ENCODE measurements at regions not wholly inside any gene's neighbourhood (a gene's known extent, or its start where the extent isn't known, plus 50 kb on each side); places are given as distances from the start of the nearest gene placed in this dataset.
"Not testable (repeated sequence)": the region's sequence is repeated elsewhere in the genome, so short reads cannot be mapped to it uniquely, and the experiment has no call there.

- Mint-ChIP-seq H3K27ac (no peak overlapping the region), H3K4me3 (no peak overlapping the region), H3K27me3 (ENCODE audit: insufficient read depth) (peaks cover 4% of the 10 kb centered on the region), H3K9me3 (peaks cover 21% of the 10 kb centered on the region), H3K4me1 (peaks cover 4% of the 10 kb centered on the region), H3K36me3 (ENCODE audit: low read depth) (peaks cover 2% of the 10 kb centered on the region)
- H3K27ac ChIP-seq (ENCODE audit: low read depth, low read length), result no peak overlapping the region
- WGBS, 2 experiments (ENCODE audit: insufficient coverage in 1 of 2, insufficient read length in 1 of 2), result 91 to 95% methylated on average over 11 to 12 of the region's 12 CpGs
- no peak overlapping the region for H3K9ac ChIP-seq (ENCODE audit: extremely low read depth, low read length, poor library complexity, severe bottlenecking)
- no peak overlapping the region for H3K4me3 ChIP-seq (ENCODE audit: low read length)
- peak; percentile 20 for DNase-seq
- H3K9me3 ChIP-seq (ENCODE audit: control insufficient read depth, low read length), result peaks cover 9% of the 10 kb centered on the region
- no peaks in the 10 kb centered on the region for H3K36me3 ChIP-seq (ENCODE audit: control insufficient read depth, insufficient read depth, low read length)
- no peak for TF ChIP-seq CTCF (conservative IDR thresholded peaks at IDR 0.05)
- no peaks in the 10 kb centered on the region for H3K4me1 ChIP-seq (ENCODE audit: control insufficient read depth, insufficient read depth, low read length)
- H3K27me3 ChIP-seq (ENCODE audit: control insufficient read depth, insufficient read depth, low read length, poor library complexity, severe bottlenecking), result no peaks in the 10 kb centered on the region
Observed at GRCh38 chrX:470686-471085, 84.0 kb upstream of the PPP2R3B start.

GRCh38 chrX:471281-471680 lies 84.6 kb upstream of the PPP2R3B start:
- H3K4me3 ChIP-seq (ENCODE audit: low read length), result no peak overlapping the region
- TF ChIP-seq CTCF (conservative IDR thresholded peaks at IDR 0.05), result no peak
- Mint-ChIP-seq H3K9me3 (peaks cover 26% of the 10 kb centered on the region), H3K27ac (no peak overlapping the region), H3K4me3 (no peak overlapping the region), H3K4me1 (peaks cover 4% of the 10 kb centered on the region), H3K27me3 (ENCODE audit: insufficient read depth) (peaks cover 4% of the 10 kb centered on the region), H3K36me3 (ENCODE audit: low read depth) (peaks cover 6% of the 10 kb centered on the region)
- H3K4me1 ChIP-seq (ENCODE audit: control insufficient read depth, insufficient read depth, low read length), result no peaks in the 10 kb centered on the region
- H3K36me3 ChIP-seq (ENCODE audit: control insufficient read depth, insufficient read depth, low read length), result no peaks in the 10 kb centered on the region
- no peak overlapping the region for H3K9ac ChIP-seq (ENCODE audit: extremely low read depth, low read length, poor library complexity, severe bottlenecking)
- no peak for DNase-seq
- WGBS, 2 experiments (ENCODE audit: insufficient coverage in 1 of 2, insufficient read length in 1 of 2), result 93 to 97% methylated on average over 7 to 9 of the region's 9 CpGs
- H3K9me3 ChIP-seq (ENCODE audit: control insufficient read depth, low read length), result peaks cover 15% of the 10 kb centered on the region
- no peaks in the 10 kb centered on the region for H3K27me3 ChIP-seq (ENCODE audit: control insufficient read depth, insufficient read depth, low read length, poor library complexity, severe bottlenecking)
- no peak overlapping the region for H3K27ac ChIP-seq (ENCODE audit: low read depth, low read length)

GRCh38 chrX:472275-472674 lies 85.6 kb upstream of the PPP2R3B start:
- 86 to 93% methylated on average over 6 to 9 of the region's 9 CpGs for WGBS, 2 experiments (ENCODE audit: insufficient coverage in 1 of 2, insufficient read length in 1 of 2)
- not testable (repeated sequence) for H3K4me3 Mint-ChIP-seq; H3K27me3 ChIP-seq (ENCODE audit: control insufficient read depth, insufficient read depth, low read length, poor library complexity, severe bottlenecking); H3K4me3 ChIP-seq (ENCODE audit: low read length); H3K27ac ChIP-seq (ENCODE audit: low read depth, low read length); H3K9ac ChIP-seq (ENCODE audit: extremely low read depth, low read length, poor library complexity, severe bottlenecking); H3K4me1 ChIP-seq (ENCODE audit: control insufficient read depth, insufficient read depth, low read length); H3K36me3 ChIP-seq (ENCODE audit: control insufficient read depth, insufficient read depth, low read length); DNase-seq; H3K27me3 Mint-ChIP-seq (ENCODE audit: insufficient read depth); H3K4me1 Mint-ChIP-seq; H3K36me3 Mint-ChIP-seq (ENCODE audit: low read depth); H3K27ac Mint-ChIP-seq
- peaks cover 35% of the 10 kb centered on the region for H3K9me3 Mint-ChIP-seq
- peaks cover 22% of the 10 kb centered on the region for H3K9me3 ChIP-seq (ENCODE audit: control insufficient read depth, low read length)

All from endodermal cell (in vitro differentiated cells).